IPS DF 4.7 (cell line): ENCODE measurements at regions not wholly inside any gene's neighbourhood (a gene's known extent, or its start where the extent isn't known, plus 50 kb on each side); places are given as distances from the start of the nearest gene placed in this dataset.
A peak's percentile ranks its signal among the peaks of the same experiment; 100 is the strongest.

ENCODE experiments used
- DNase-seq: peaks from one replicate; pipeline ENCODE4 v3.0.0-alpha.2; 2013; ENCODE audit warnings: low spot score; ENCODE audit errors: extremely low read depth

DNA sequence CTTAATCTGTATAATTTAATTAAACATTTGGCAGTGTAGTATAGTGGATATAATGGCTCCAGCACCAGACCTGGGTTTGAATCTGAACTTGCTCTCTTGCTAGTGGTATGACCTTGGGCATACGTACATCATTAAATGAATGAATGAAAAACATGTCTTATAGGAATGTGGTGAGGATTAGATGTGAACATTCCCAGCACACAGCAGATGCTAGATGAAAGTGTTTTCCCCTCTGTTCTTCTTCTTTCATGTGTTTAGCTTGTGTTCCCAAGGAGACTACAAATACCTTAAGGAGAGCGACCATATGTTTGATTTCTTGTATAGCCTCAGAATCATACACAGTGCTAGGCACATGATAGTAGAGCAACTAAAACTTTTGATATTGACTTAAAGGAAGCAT, 56.5 kb downstream of the CT47B1 start:
- DNase-seq = no peak

DNA sequence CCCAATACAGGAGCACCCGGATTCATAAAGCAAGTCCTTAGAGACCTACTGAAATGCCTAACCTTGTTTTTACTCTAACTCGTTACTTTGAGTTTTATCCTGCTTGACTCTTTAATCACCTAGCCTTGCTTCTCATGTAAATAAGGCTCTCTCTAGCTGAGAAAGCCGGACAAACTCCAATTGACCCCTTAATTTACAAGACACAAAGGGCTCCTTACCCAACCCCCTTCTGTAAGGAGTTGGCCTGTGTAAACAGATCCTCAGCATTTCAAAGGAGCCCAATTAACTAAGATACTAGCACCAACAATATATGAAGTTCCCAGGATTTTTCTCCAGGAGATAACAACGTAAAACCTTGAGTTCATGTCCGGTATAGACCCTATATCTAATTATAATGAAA, 61.7 kb downstream of the CT47B1 start:
- DNase-seq = peak; percentile 7

DNA sequence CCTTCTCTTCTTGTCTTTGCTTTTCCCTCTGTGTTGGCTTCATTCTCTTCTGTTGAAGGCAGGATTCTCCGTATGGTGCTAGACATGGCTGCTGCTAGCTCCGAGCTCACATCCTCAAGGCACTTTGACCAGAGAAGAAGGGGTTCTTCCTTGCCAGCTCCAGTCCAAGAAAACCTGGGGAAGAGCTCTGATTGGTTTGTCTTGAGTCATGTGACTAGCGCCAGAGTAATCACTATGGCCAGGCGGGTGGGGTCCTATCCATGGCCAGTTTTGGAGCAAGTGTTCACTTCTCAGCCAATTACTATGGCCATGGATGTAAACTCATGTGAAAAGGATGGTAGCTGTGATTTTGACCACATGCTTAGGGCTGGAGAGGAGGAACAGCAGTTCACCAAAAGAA, 74.2 kb downstream of the CT47B1 start:
- DNase-seq = no peak

DNA sequence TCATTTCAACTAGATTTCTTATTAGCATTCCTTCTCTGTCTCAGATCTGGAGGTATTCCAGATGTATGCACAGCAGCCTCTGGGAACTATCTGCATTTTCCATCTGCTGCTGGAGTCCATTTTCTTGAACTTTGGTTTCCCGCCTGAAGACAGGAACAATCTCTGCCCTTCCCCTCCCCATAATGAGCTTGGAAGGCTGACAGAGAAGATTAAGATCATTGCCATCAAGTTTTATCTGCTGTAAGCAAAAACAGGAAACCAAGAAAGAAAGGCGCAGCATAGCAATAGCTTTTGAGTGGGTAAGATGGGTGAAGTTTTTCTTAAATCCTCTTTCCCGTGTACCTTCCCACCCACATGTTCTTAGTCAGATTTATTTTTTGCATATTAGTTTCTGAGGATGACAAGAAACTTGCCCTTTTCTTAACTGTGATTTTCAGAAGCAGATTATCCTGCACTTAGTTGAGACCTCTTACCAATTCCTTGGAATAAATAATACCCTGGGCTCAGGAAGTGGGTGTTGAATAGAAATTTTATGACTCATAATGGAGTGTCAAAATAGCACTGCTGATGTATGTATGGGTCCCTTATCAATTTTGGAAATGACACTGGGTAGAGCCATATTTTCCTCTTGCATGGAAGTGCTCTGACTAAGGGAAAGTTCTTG, 78.3 kb downstream of the CT47B1 start:
- no peak for DNase-seq

DNA sequence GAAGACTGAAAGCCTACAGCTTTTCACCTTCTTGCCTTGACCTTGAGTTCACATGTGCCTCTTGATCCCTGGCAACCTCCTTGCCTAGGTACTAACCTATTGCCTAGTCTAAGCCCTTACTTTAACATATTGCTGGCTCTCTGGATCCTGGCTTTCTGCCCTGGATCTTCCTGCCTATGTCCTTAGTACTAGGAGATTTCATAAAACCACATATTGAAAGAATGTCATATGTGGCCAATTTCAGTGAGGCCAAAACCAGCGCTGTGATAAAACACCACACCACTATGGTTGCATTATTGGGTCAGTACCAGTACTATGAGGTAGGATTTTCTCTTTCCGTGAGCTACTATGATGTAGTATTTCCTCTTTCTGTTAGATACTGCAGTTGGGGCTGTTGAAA, 80.4 kb downstream of the CT47B1 start:
- DNase-seq = no peak

DNA sequence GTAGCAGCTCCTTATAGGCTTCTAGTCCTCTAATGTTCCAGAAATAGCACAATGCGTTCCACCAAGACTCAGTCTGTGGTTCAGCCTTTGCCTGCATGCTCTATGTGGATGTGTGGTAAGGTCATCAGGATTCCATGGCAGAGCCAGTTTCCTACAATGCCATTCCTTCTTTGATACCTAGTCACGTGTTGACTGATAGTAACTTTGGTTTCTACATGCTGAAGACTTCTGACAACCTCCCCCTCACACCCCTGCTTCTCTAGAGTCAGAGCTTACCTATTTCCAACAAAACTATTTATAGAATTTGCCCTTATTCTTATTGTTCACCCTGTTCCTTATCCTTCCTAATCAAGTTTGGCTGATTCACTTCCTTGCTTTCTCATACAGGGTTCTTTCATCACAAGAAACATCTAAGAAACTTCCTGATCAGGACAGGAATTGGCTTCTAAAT, 81.1 kb downstream of the CT47B1 start:
- DNase-seq = no peak

DNA sequence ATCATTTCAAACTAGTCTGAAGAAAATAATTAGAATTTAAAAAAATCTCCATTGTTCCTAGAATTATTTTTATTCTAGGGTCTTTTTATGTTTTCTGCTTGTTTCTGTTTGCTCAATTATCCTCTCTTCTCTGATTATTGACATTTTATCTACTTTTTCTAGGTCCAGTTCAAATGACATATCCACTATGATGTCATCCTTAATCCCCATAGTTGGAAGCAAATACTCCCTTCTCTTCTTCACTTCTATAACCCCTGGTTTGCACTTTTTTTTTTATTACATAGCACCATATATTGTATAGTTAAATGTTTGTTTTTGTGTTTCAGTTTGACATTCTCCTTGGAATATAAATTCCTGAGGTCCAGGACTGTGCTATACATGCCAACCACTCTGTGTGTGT, 82.6 kb downstream of the CT47B1 start:
- no peak for DNase-seq

DNA sequence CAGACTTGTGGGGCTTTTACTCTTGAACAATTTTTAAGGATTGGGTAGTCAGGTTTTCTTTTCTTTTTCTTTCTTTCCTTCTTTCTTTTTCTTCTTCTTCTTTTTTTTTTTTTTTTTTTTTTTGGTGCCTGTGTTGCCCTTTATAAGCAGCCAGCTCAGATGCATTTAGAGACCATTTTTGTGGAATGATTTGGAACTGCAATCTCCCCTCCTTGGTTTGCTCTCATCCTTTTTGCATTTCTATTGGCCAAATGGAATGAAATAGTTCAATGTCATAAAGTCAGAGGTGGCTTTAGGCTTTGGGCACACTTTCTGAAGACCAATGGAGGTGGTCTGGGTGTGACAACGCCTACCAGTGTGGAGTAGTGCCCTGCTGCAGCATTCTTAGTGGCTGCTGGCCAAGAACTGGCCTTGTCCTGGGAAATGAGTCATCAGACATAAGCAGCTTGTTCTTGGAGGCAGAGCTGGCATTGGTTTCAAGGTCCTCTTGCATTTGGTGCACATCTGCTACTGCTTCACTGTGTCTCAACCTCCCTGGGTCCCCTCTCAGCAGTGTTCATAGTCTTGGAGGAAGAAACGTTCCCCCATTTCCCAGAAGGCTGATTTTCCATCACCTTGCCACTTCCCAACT, 84.5 kb downstream of the CT47B1 start:
- DNase-seq = no peak

DNA sequence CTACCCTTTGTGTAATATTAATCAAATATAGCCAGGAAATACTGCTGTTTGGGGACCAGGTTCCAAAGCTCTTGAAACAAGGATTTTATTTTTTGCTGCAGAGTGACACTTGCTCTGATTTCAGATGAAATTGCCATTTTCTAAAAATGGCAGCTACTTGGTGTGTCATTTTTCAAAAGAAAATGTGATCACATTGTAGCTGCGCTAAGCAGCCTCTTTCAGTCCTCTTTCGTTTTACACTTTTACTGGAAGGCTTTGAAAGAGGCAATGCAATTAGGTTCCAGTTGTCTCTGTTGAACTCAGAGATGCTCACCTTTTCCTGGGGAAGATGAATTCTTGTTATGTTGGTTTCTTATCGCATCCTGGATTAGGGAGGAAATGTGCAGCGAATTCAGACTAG, 85.1 kb downstream of the CT47B1 start:
- DNase-seq = no peak

DNA sequence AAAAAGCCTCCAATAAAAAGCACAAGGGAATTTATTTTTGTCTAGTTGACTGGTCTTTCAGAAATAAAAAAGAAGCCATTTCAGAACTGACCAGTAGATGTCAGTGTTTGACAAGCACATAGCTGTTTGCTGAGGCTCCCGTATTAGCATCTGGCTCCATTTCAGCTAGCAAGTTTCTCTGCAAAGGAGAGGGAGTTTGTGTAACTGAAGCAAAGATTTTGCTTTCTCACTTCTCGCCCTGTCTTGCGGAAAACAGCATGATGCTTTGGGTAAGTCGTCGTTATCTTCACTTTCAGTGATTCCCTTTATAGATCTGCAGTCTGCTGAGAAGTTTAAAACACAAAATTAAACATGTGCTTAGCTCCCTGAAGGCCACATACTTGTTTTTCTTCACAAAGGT, 85.5 kb downstream of the CT47B1 start:
- no peak for DNase-seq

DNA sequence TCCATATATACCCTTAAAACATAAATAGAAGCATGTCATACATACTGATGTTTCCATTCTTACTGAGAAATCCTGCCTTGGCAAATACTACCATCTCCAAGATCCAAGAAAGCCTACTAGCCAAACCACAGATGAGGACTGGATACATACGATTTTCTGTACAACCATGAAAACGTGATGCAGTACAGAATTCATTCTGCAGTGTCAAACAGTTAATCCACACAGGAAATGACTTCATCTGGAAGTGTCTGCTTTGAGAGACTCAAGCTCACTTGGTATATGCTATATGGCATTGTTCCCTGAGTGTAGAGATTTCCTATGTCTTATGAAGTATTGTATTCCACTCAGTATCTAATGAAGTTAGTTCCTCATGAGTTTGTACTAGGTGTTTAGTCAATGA, 94.3 kb downstream of the CT47B1 start:
- no peak for DNase-seq

DNA sequence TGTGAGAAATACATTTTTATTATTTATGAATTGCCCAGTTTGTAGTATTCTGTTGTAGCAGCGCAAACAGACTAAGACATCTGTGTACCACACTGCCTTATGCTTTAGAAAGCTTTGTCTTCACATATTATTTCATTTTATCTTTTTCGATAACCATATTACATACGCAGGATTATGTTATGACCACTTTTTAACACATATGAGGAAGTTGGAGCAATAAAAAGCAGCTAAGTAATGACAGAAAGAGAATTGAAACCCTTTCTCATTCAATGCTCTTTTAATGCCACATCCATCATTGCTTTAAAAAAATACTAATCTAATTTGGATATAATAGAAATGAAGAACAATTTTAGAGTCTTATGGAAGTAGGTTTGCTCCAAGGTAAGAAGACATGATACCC, 99.7 kb downstream of the CT47B1 start:
- no peak for DNase-seq

DNA sequence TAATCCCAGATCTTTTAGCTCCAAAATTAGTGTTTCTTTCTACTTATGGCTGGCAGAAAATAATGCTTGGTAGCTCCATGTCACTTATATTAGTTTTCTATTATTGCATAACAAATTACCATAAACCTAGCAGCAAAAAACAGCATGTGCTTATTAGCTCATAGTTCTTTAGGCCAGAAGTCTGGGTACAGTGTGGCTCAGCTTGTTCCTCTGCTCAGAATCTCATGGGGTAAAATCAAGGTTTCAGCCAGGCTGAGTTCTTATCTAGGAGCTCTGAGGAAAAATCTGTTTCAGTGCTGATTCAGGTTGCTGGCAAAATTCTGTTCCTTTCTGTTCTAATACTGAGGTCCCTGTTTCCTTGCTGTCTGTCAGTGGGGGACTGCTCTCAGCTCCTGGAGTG, 101.1 kb downstream of the CT47B1 start:
- no peak for DNase-seq

DNA sequence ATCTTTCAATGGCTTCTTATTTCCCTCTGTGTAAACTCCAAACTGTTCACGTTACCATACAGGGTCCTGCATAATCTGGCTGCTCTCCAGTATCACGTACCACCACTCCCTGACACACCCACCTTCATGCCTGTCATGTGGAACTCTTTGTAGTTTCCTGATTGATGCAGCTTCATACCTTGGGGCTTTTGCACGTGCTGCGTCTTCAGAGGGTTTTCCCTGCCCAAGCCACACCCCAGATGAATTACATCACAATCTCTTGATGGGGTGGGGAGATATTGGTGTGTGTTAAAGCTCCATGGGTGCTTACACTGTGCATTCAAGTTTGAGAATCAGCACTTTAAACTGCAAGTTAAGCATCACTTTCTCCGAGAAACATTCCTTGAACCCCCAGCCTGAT, 101.9 kb downstream of the CT47B1 start:
- DNase-seq = no peak

DNA sequence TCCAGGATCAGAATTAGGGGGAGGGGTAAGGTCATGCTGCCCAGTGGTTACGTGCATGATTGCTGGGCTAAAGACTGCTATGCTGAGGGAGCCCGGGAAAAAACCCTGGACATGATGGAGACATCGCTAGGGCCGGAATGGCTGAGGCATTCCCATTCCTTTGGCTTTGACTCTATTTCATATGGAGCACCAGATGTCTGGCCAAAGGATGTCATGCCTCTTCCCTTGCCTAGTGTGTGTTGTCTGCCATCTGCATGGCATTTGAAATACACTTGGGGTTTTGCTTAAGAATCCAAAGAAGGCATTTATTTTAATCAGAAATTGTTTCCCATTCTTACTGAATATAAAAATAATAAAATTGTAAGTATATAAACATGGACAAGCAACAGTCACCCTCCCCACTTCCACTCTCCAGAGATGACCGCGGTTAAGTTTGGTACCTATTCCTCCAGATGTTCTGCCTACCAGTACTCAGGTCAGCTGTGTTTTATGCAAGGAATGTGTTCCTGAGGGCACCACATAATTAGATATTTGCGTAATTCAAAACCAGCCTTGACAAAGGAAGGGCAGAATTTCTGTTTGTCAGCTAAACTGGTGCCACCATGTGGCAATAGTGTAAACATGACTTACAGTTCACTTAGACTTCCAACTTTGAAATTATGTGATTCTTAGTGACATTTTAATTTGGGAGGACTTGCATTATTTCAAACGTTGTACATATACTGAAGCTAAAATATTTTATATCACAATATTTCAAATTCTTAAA, 105.9 kb downstream of the CT47B1 start:
- no peak for DNase-seq

DNA sequence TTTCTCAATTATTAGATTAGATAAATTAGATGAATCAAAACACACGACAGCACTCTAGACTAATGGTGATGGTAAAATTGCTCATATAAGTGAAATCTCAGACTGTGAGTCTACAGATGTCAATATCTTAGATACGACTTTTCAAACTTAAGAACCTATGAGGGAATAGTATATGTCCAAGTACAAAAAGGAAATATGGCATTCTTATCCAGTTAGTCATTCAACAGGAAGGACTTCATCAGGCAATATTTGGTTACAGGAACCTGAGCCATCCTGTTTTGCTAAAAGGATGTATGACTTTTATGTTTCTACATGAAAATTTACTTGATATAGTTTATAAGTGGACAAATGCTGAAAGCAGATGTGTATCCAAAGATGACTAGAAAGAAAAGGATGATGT, 107.0 kb downstream of the CT47B1 start:
- DNase-seq = no peak

DNA sequence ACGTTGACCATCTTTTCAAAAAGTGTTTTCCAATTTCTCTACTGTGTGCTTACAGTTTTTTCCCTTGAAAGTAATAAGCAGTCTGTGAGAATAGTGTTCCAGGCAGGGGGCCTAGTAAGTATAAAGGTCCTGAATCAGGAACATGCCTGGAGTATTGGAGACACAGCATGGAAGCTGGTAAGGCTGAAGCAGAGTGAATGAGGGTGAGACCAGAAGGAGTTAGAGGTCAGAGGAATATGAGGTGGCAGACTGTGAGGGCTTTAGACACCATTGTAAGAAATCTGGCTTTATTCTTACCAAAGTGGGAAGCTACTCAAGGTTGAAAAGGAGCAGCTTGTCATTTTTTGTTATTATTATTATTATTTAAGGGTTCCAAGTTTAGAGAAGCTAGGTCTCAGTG, 107.4 kb downstream of the CT47B1 start:
- DNase-seq = no peak

DNA sequence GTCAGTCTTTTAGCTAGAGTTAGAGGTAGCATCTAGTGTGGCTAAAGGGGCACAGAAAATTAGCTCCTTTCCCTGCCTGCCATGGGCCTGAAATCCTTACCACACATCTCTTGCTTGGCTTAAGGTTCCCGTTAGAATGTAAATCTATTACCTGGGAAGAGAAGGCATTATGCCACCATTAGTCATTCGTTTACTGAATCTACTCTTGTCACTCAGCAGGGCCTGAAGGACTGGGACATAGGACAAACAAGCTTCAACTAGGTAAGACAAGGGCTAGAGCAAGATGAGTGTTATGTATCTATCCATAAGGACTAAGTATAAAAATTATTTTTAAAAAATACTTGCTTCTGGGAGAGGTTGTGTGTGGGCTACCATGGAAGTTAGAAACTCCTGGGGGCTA, 112.4 kb downstream of the CT47B1 start:
- DNase-seq = no peak

DNA sequence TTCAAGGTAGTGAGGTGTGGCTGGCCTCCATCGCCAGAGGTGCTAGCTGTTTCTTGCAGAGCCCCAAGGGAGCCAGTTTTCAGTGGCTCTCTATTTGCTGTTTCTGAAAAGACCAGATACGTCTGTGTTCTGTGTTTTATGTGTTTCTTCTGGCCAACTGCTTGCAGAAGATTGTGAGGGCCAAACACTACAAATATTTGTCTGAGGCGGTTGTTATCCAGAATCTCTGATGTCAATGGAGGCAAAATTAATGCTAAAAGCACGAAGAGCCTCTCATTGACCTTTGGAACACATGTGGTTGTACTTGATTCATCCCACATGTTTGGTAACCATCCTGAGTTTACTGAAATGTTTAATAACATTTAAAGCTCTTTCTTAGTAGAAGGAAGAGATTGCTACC, 113.9 kb downstream of the CT47B1 start:
- DNase-seq = no peak

DNA sequence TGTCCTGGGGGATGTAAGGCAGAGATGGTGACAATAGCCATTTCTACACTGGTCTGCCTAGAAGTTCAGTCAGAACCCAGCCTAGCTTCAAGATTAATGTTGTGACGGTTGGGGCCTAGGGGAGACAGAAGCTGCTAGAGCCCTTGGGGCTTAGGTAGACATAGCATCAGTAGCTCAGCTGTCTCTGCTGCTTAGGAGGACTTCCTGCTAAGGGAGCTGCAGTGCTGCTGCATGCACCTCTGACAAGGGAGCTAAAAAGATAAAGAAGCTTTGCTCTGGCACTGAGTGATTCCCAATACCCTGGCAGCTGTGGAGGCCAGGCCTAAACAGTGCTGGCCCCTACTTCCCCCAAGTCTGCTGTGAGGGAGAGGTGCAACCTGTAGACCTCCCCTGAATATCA, 116.0 kb downstream of the CT47B1 start:
- no peak for DNase-seq

DNA sequence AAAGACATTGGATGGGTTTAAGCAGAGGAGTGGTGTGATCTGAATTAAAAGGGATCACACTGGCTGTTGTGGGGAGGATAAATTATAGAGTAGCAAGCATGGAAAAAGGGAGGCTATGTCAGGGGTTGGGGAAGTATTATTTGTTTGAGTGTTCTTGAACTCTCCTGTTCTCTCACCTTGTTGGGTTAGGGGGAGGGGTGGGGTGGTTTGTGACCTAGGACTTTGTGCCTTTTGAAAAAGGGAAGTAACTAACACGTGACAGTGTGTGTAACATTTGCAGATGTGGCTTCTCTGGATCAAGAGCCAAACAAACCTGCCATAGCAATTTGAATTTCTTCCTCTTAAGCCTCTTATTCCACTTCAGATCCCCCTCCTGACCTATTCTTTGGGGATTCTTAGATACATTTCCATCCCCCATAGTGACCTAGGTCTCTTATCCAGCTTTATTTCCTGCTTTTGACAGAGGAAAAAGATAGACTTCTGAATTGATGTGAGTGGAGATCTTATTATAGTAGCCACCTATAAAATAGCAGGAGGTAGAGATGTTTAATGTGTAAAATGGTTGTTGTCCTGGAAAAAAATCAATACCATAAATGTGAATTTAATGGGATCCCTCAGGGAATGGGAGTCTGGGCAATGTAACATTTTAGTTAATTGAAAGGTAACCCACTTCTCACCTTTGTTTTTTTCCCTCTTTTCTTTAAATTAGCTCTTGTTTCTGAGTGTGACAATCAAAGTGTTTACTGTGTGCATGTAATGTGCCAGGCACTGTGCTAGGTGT, 120.4 kb downstream of the CT47B1 start:
- no peak for DNase-seq
